HepG2 (cell line): ENCODE measurements at regions not wholly inside any gene's neighbourhood (a gene's known extent, or its start where the extent isn't known, plus 50 kb on each side); places are given as distances from the start of the nearest gene placed in this dataset.
A peak's percentile ranks its signal among the peaks of the same experiment; 100 is the strongest.

Source experiments
- ARID5B ChIP-seq: IDR thresholded peaks from 2 replicates; pipeline ENCODE4 v1.4.0; 2020; ENCODE audit warnings: mild to moderate bottlenecking, missing genetic modification reagents
- ARNTL ChIP-seq: sonication (generic); formaldehyde crosslinking; IDR thresholded peaks from 2 replicates; pipeline ENCODE4 v1.4.0; 2020; ENCODE audit warnings: mild to moderate bottlenecking, missing genetic modification reagents
- E2F2 ChIP-seq: sonication (generic); formaldehyde crosslinking; IDR thresholded peaks from 2 replicates; pipeline ENCODE4 v1.4.0; 2020; ENCODE audit warnings: missing genetic modification reagents, borderline replicate concordance
- EZH2 ChIP-seq: conservative IDR thresholded peaks from 2 replicates; pipeline ENCODE4 v1.6.1; 2012; ENCODE audit warnings: mild to moderate bottlenecking, low read depth, low read length, moderate library complexity
- FOXC1 ChIP-seq: sonication (generic); formaldehyde crosslinking; IDR thresholded peaks from 2 replicates; pipeline ENCODE4 v1.8.0; 2022; ENCODE audit warnings: mild to moderate bottlenecking, missing genetic modification reagents, borderline replicate concordance
- JUND ChIP-seq: sonication (generic); formaldehyde crosslinking; IDR thresholded peaks from 2 replicates; pipeline ENCODE4 v1.8.0; 2022; ENCODE audit warnings: mild to moderate bottlenecking, missing genetic modification reagents
- MYPOP ChIP-seq: sonication (generic); formaldehyde crosslinking; IDR thresholded peaks from 2 replicates; pipeline ENCODE4 v1.8.1; 2023; ENCODE audit warnings: mild to moderate bottlenecking, moderate library complexity, missing genetic modification reagents
- PAWR ChIP-seq: sonication (generic); formaldehyde crosslinking; IDR thresholded peaks from 2 replicates; pipeline ENCODE4 v1.4.0; 2020; ENCODE audit warnings: missing genetic modification reagents, mild to moderate bottlenecking, borderline replicate concordance
- SALL1 ChIP-seq: sonication (generic); formaldehyde crosslinking; IDR thresholded peaks from 2 replicates; pipeline ENCODE4 v1.8.0; 2022; ENCODE audit warnings: mild to moderate bottlenecking, missing genetic modification reagents
- STAT6 ChIP-seq: sonication (generic); formaldehyde crosslinking; IDR thresholded peaks from 2 replicates; pipeline ENCODE4 v1.4.0; 2020; ENCODE audit warnings: missing genetic modification reagents, mild to moderate bottlenecking, borderline replicate concordance
- TFAP4 ChIP-seq: sonication (generic); IDR thresholded peaks from 2 replicates; pipeline ENCODE4 v1.6.1; 2016; ENCODE audit warnings: low read depth, borderline replicate concordance
- THAP11 ChIP-seq: IDR thresholded peaks from 2 replicates; pipeline ENCODE4 v1.6.1; 2016; ENCODE audit warnings: missing biosample characterization, missing genetic modification reagents
- ZFAT ChIP-seq: sonication (generic); formaldehyde crosslinking; conservative IDR thresholded peaks from 2 replicates; pipeline ENCODE4 v1.8.1; 2023; ENCODE audit warnings: missing genetic modification reagents, inconsistent platforms
- ZNF556 ChIP-seq: sonication (generic); formaldehyde crosslinking; IDR thresholded peaks from 2 replicates; pipeline ENCODE4 v1.4.0; 2020; ENCODE audit warnings: mild to moderate bottlenecking, missing genetic modification reagents, borderline replicate concordance
- ZNF576 ChIP-seq: sonication (generic); formaldehyde crosslinking; IDR thresholded peaks from 2 replicates; pipeline ENCODE4 v1.4.0; 2020; ENCODE audit warnings: mild to moderate bottlenecking, missing genetic modification reagents
- ZNF619 ChIP-seq: sonication (generic); formaldehyde crosslinking; IDR thresholded peaks from 2 replicates; pipeline ENCODE4 v1.4.0; 2020; ENCODE audit warnings: mild to moderate bottlenecking, missing genetic modification reagents
- ZNF75D ChIP-seq: sonication (generic); formaldehyde crosslinking; IDR thresholded peaks from 2 replicates; pipeline ENCODE4 v1.8.1; 2023; ENCODE audit warnings: missing genetic modification reagents, mild to moderate bottlenecking, borderline replicate concordance
- ZNF83 ChIP-seq: sonication (generic); formaldehyde crosslinking; IDR thresholded peaks from 2 replicates; pipeline ENCODE4 v1.4.0; 2020; ENCODE audit warnings: missing genetic modification reagents, mild to moderate bottlenecking, borderline replicate concordance
- ZSCAN21 ChIP-seq: sonication (generic); formaldehyde crosslinking; IDR thresholded peaks from 2 replicates; pipeline ENCODE4 v1.8.0; 2022; ENCODE audit warnings: mild to moderate bottlenecking, missing genetic modification reagents, moderate library complexity, borderline replicate concordance

GRCh38 chr6:37761554-37762271, 57.8 kb upstream of the ZFAND3 start (continued):
- TF ChIP-seq TFAP4 (peak; percentile 30; the same call in 1 of the 2 replicates), SALL1 (no peak), THAP11 (CRISPR knock-in tag) (no peak), PAWR (no peak), E2F2 (no peak), ARID5B (CRISPR knock-in tag) (peak; percentile 35; the same call in 1 of the 2 replicates), ZNF556 (CRISPR knock-in tag) (no peak), FOXC1 (CRISPR knock-in tag) (no peak), EZH2 (no peak), ZNF83 (CRISPR knock-in tag) (no peak), MYPOP (CRISPR knock-in tag) (peak; percentile 27; the same call in 1 of the 2 replicates), ARNTL (no peak), ZSCAN21 (CRISPR knock-in tag) (no peak; the same call in 1 of the 2 replicates), STAT6 (no peak), ZNF576 (CRISPR knock-in tag) (no peak), ZNF619 (no peak; the same call in 1 of the 2 replicates), ZFAT (CRISPR knock-in tag) (no peak), ZNF75D (CRISPR knock-in tag) (no peak), JUND (no peak)
